ENCODE measurements at regions not wholly inside any gene's neighbourhood (a gene's known extent, or its start where the extent isn't known, plus 50 kb on each side); places are given as distances from the start of the nearest gene placed in this dataset.

DNA sequence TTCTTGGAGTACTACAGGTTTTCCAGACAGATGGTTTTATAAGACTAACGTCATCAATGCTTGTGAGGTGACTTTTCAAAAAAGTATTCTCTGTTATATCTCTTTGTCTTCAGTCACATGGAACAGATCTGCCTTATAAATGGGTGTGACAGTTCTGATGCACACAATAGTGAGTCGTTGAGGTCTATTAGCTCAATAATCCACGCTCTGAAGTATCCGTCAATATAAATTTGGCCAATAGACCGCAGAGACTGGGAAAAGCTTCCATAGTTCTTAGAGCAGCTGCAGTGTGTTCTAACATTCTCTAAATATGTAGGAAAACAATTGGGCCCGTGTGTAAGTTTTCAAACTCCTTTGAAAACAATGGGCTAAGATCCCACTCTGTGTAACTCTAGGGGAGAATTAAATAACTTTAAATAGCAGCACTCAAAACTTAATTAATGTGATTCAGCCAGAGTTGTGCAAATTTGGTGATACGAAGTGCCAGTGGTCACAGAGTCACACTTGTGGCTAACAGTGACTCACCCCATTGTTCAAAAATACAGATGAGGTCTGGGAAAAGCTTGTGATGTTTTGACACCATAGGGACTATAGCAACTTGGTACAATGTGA, 316.0 kb downstream of the LMO4 start:
- CTCF ChIA-PET (ENCODE audit: partially characterized antibody): interaction anchor here (1.1 kb wide), 1 partner anchor 310 kb away, joined by 3 read pairs; no protein-coding TSS in a partner anchor
- POLR2A ChIA-PET (ENCODE audit: partially characterized antibody): no interaction called here

DNA sequence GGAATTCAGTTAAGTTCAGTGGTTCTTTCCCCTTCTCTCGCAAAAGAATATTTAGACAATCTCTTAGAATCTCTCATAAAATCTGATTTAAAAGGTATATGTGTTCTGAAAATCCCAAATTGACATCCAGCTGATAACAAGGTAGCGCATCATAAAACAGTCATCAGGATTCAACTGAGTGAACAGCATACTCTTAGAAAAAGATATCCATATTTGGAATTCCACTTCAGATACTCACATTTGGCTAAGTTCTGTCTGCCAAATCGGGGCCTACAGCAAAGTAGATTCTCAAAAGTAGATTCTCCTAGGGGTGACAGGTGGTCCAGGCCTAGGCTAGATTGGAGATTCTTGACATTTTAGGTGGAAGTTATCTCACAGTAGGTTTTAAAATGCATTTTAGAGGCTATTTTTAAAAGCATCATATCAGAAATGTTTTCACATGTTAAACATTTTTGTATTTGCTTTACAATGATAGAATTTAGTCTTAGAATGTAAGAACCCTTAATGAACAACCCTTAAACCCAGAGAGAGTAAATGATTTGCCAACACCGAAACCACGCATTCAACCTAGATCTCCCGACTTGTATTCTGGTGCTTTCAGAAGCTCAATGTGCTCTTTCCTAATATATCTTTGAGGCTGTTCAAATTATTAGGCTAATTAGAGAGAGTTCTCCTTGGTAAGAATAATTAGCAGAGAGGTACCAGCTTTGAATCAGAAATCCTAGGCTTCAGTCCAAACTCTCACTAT, 318.9 kb downstream of the LMO4 start:
- Mint-ChIP-seq H3K4me3 (no peak overlapping the region), H3K9me3 (no peaks in the 10 kb centered on the region), H3K27ac (no peak overlapping the region), H3K4me1 (no peaks in the 10 kb centered on the region), H3K36me3 (no peaks in the 10 kb centered on the region), H3K27me3 (peaks cover 0 to 5% of the 10 kb centered on the region in 2 donors)
- no peaks in the 10 kb centered on the region for H3K9me3 ChIP-seq (ENCODE audit: control insufficient read depth in 1 of 2, low read length in 2 of 2)
- ChIA-PET POLR2A (ENCODE audit: partially characterized antibody) (no interaction called here), CTCF (ENCODE audit: partially characterized antibody) (no interaction called here)
- no peak for DNase-seq
- H3K27ac ChIP-seq (ENCODE audit: low read depth, low read length): no peak overlapping the region
- H3K4me3 ChIP-seq (ENCODE audit: low read length in 2 of 2): no peak overlapping the region
- no peaks in the 10 kb centered on the region for H3K4me1 ChIP-seq (ENCODE audit: insufficient read depth, low read length)
- intact Hi-C loops (cut with micrococcal nuclease): no loop called here
- H3K36me3 ChIP-seq (ENCODE audit: insufficient read depth, low read length): no peaks in the 10 kb centered on the region
- no peaks in the 10 kb centered on the region for H3K27me3 ChIP-seq (ENCODE audit: insufficient read depth, low read length)

More for the DNA sequence above, 316.0 kb downstream of the LMO4 start:
- Mint-ChIP-seq H3K4me1 (no peaks in the 10 kb centered on the region), H3K4me3 (no peak overlapping the region), H3K27ac (no peak overlapping the region), H3K9me3 (peaks cover 0 to 2% (median 0%) of the 10 kb centered on the region in 8 donors), H3K27me3 (peaks cover 0 to 4% of the 10 kb centered on the region in 2 donors), H3K36me3 (no peaks in the 10 kb centered on the region)
- intact Hi-C loops (cut with micrococcal nuclease): no loop called here
- no peaks in the 10 kb centered on the region for H3K4me1 ChIP-seq (ENCODE audit: insufficient read depth, low read length)
- H3K4me3 ChIP-seq (ENCODE audit: low read length in 2 of 2): no peak overlapping the region
- H3K36me3 ChIP-seq (ENCODE audit: insufficient read depth, low read length): no peaks in the 10 kb centered on the region
- H3K27ac ChIP-seq (ENCODE audit: low read depth, low read length): no peak overlapping the region
- DNase-seq: no peak
- H3K27me3 ChIP-seq (ENCODE audit: insufficient read depth, low read length): no peaks in the 10 kb centered on the region
- no peaks in the 10 kb centered on the region for H3K9me3 ChIP-seq (ENCODE audit: control insufficient read depth in 1 of 2, low read length in 2 of 2)

DNA sequence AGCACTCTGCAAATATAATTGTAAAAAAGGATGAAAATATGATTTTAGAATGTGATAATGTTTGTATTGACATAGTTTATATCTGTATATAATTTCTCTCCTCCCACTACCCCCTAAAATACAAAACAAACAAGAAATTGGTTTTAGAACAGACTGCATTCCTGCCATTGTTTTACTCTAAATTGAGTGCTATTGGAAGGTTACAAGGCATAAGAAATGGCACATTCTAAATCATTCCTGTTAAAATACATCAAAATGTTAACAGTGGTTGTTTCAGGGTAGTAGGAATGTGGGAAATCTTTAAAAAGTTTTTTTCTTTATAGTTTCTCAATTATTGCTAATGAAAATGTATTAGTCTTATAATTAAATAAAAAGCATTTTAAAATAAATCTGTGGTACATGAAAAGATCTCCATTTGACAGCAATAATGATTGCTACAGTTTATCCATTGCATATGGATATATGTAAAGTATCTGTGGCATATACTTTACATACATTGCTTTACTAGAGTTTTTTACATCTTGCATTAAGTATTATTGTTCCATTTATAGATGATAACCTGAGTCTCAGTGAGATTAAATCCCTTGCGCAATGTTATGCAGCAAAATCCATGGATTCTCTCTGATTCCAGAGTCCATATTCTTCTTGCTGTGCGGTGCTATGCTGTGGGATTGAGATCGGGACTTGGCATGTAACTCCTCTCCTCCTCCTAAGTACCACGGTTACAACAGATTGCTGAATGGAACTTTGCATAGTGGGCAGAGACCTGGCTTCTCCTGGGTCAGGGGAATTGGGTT, 319.8 kb downstream of the LMO4 start:
- Histone ChIP-seq H3K4me3 (ENCODE audit: low read length in 2 of 2) (no peak overlapping the region), H3K27me3 (ENCODE audit: insufficient read depth, low read length) (no peaks in the 10 kb centered on the region), H3K36me3 (ENCODE audit: insufficient read depth, low read length) (no peaks in the 10 kb centered on the region), H3K27ac (ENCODE audit: low read depth, low read length) (no peak overlapping the region), H3K9me3 (ENCODE audit: control insufficient read depth in 1 of 2, low read length in 2 of 2) (no peaks in the 10 kb centered on the region), H3K4me1 (ENCODE audit: insufficient read depth, low read length) (no peaks in the 10 kb centered on the region)
- H3K4me1 Mint-ChIP-seq: no peaks in the 10 kb centered on the region
- CTCF ChIA-PET (ENCODE audit: partially characterized antibody): no interaction called here
- POLR2A ChIA-PET (ENCODE audit: partially characterized antibody): no interaction called here
- H3K9me3 Mint-ChIP-seq: no peaks in the 10 kb centered on the region
- H3K27ac Mint-ChIP-seq: no peak overlapping the region
- H3K36me3 Mint-ChIP-seq: no peaks in the 10 kb centered on the region
- no peak overlapping the region for H3K4me3 Mint-ChIP-seq
- DNase-seq: no peak
- intact Hi-C loops (cut with micrococcal nuclease): no loop called here
- H3K27me3 Mint-ChIP-seq: peaks cover 0 to 5% of the 10 kb centered on the region in 2 donors

DNA sequence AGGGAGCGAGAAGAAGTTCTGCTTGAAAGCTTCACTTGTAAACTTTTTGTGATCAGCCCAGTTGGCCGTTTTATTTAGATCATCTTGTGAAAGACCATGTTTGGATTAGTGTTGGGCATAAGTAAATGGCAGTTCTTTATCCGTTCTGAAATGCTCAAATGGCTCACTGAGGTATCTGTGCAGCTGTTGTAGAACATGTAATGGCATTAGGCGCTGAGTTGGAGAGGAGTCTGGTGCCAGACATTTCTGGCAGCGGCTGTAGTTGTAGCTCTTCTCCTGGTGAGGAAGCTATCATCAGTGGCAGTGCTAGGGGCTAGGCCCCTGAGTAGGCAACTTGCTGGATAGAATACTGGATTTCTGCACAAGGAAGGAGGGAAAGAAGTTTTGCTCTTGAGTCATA, 321.6 kb downstream of the LMO4 start:
- Histone ChIP-seq H3K4me3 (ENCODE audit: low read length in 2 of 2) (no peak overlapping the region), H3K27me3 (ENCODE audit: insufficient read depth, low read length) (no peaks in the 10 kb centered on the region), H3K27ac (ENCODE audit: low read depth, low read length) (no peak overlapping the region), H3K36me3 (ENCODE audit: insufficient read depth, low read length) (no peaks in the 10 kb centered on the region), H3K4me1 (ENCODE audit: insufficient read depth, low read length) (no peaks in the 10 kb centered on the region), H3K9me3 (ENCODE audit: control insufficient read depth in 1 of 2, low read length in 2 of 2) (no peaks in the 10 kb centered on the region)
- peaks cover 0 to 3% (median under 1%) of the 10 kb centered on the region in 4 donors for H3K4me1 Mint-ChIP-seq
- no peaks in the 10 kb centered on the region for H3K9me3 Mint-ChIP-seq
- peaks cover 0 to 7% of the 10 kb centered on the region in 2 donors for H3K27me3 Mint-ChIP-seq
- intact Hi-C loops (cut with micrococcal nuclease): loop anchor here (10.0 kb wide), 1 partner anchor 326 kb away; the partner anchor contains the start of gene LMO4
- ChIA-PET CTCF (ENCODE audit: partially characterized antibody) (no interaction called here), POLR2A (ENCODE audit: partially characterized antibody) (interaction anchor here (0.9 kb wide), 1 partner anchor 24 kb away, joined by 3 read pairs; no protein-coding TSS in a partner anchor)
- no peak overlapping the region for H3K4me3 Mint-ChIP-seq
- no peak overlapping the region for H3K27ac Mint-ChIP-seq
- DNase-seq: no peak
- no peaks in the 10 kb centered on the region for H3K36me3 Mint-ChIP-seq

DNA sequence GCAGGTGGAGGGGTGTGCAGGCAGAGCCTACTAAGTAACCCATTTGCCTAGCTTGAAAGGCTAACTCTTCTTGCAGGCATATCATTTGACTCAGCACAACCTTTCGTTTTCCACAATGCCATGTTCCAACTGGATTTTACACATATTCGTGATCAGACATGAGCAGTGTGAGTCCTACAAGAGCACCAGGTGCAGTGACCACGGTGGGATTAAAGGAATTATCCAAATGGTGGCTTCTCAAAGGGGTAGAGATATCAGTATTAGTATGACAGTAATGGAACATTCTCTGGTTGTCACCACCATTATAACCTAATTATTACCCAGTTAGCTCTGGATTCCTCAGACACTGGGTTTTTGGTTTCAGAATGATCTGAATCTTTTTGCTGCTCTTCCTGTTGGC, 323.5 kb downstream of the LMO4 start:
- intact Hi-C loops (cut with micrococcal nuclease): loop anchor here (10.0 kb wide), 1 partner anchor 327 kb away; the partner anchor contains the start of gene LMO4
- H3K27me3 ChIP-seq (ENCODE audit: insufficient read depth, low read length): no peaks in the 10 kb centered on the region
- H3K4me3 ChIP-seq (ENCODE audit: low read length in 2 of 2): no peak overlapping the region
- no peak overlapping the region for H3K27ac ChIP-seq (ENCODE audit: low read depth, low read length)
- no peaks in the 10 kb centered on the region for H3K36me3 ChIP-seq (ENCODE audit: insufficient read depth, low read length)
- H3K27ac Mint-ChIP-seq: no peak overlapping the region
- POLR2A ChIA-PET (ENCODE audit: partially characterized antibody): no interaction called here
- DNase-seq: no peak
- H3K27me3 Mint-ChIP-seq: peaks cover 0 to 7% of the 10 kb centered on the region in 2 donors
- H3K4me3 Mint-ChIP-seq: no peak overlapping the region
- H3K4me1 Mint-ChIP-seq: peaks cover 0 to 3% (median under 1%) of the 10 kb centered on the region in 4 donors
- H3K4me1 ChIP-seq (ENCODE audit: insufficient read depth, low read length): no peaks in the 10 kb centered on the region
- no peaks in the 10 kb centered on the region for H3K9me3 ChIP-seq (ENCODE audit: control insufficient read depth in 1 of 2, low read length in 2 of 2)
- H3K9me3 Mint-ChIP-seq: no peaks in the 10 kb centered on the region
- CTCF ChIA-PET (ENCODE audit: partially characterized antibody): no interaction called here
- no peaks in the 10 kb centered on the region for H3K36me3 Mint-ChIP-seq

DNA sequence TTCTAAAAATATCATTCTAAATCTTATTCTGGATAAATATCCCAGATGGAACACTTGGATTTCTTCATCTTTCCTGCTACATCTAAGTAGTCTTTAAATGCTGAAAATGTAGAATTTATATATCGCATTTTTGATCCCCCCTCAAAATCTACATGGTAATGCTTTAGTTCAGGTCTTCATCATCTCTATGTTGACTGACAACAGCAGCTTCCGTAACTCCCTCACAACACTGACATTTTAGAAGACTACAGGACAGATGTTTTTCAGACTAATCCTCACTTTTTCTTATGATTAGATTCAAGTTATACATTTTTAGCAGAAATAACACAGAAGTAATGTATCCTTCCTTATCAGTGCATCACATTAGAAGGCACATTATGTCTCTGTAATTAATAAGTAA, 336.5 kb downstream of the LMO4 start:
- peaks cover 1 to 16% (median 5%) of the 10 kb centered on the region in 8 donors for H3K9me3 Mint-ChIP-seq
- no peak overlapping the region for H3K27ac Mint-ChIP-seq
- no peak for DNase-seq
- no peaks in the 10 kb centered on the region for H3K36me3 ChIP-seq (ENCODE audit: insufficient read depth, low read length)
- peaks cover 2 to 8% of the 10 kb centered on the region in 2 donors for H3K27me3 Mint-ChIP-seq
- no peak overlapping the region for H3K4me3 ChIP-seq (ENCODE audit: low read length in 2 of 2)
- peaks cover 0 to 5% of the 10 kb centered on the region in 2 donors for H3K36me3 Mint-ChIP-seq
- CTCF ChIA-PET (ENCODE audit: partially characterized antibody): no interaction called here
- H3K4me1 ChIP-seq (ENCODE audit: insufficient read depth, low read length): no peaks in the 10 kb centered on the region
- H3K27me3 ChIP-seq (ENCODE audit: insufficient read depth, low read length): no peaks in the 10 kb centered on the region
- intact Hi-C loops (cut with micrococcal nuclease): no loop called here
- H3K4me1 Mint-ChIP-seq: no peaks in the 10 kb centered on the region
- H3K9me3 ChIP-seq (ENCODE audit: control insufficient read depth in 1 of 2, low read length in 2 of 2): no peaks in the 10 kb centered on the region
- H3K4me3 Mint-ChIP-seq: no peak overlapping the region
- POLR2A ChIA-PET (ENCODE audit: partially characterized antibody): no interaction called here
- H3K27ac ChIP-seq (ENCODE audit: low read depth, low read length): no peak overlapping the region

DNA sequence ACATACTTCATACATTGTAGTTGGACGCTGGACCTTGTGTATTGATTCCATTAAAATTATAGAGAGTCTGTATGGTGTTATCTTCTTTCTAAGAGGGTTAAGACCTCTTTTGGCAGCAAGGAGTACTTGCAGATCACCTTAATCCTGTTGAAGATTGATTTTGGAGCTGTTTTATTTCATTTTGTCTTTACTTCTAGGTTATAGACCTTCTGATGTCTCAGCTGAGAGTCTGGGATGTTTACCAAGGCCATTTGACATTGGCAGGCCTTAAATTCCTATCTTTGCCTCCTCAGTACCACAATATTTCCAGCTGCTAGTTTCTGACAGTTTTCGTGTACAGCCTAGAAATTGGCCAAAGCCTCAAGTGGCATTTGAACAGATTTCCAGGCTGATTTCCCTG, 338.0 kb downstream of the LMO4 start:
- CTCF ChIA-PET (ENCODE audit: partially characterized antibody): no interaction called here
- no peak overlapping the region for H3K27ac ChIP-seq (ENCODE audit: low read depth, low read length)
- no peaks in the 10 kb centered on the region for H3K4me1 ChIP-seq (ENCODE audit: insufficient read depth, low read length)
- Mint-ChIP-seq H3K27me3 (peaks cover 2 to 8% of the 10 kb centered on the region in 2 donors), H3K4me1 (no peaks in the 10 kb centered on the region), H3K9me3 (peaks cover 0 to 12% (median 0%) of the 10 kb centered on the region in 8 donors), H3K4me3 (no peak overlapping the region), H3K36me3 (no peaks in the 10 kb centered on the region), H3K27ac (no peak overlapping the region)
- no peaks in the 10 kb centered on the region for H3K9me3 ChIP-seq (ENCODE audit: control insufficient read depth in 1 of 2, low read length in 2 of 2)
- H3K4me3 ChIP-seq (ENCODE audit: low read length in 2 of 2): no peak overlapping the region
- DNase-seq: no peak
- no peaks in the 10 kb centered on the region for H3K36me3 ChIP-seq (ENCODE audit: insufficient read depth, low read length)
- POLR2A ChIA-PET (ENCODE audit: partially characterized antibody): no interaction called here
- H3K27me3 ChIP-seq (ENCODE audit: insufficient read depth, low read length): no peaks in the 10 kb centered on the region
- intact Hi-C loops (cut with micrococcal nuclease): no loop called here

Measured in CD4-positive, alpha-beta memory T cell (primary cell).